ENCODE measurements at regions not wholly inside any gene's neighbourhood (a gene's known extent, or its start where the extent isn't known, plus 50 kb on each side); places are given as distances from the start of the nearest gene placed in this dataset.

DNA sequence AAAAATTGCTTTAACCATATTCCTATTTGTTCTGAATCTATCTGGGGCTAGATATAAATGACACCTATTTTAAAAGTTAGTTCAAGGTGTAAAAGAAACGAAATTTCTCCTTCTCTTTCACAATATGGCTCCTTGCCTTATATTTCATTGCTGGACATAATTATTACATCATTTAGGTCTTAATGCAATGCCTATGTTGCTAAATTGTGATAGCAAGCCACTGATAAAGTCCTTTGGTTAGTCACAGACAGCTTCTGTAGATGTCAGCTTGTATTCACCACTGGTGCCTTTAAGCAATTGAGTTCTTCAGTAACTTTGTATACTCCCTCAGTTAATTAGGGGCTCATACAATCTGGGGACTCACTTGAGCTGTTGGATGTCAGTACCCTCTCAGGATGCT lies 1236.6 kb downstream of the GATA3 start:
- no peaks in the 10 kb centered on the region for H3K27me3 ChIP-seq (ENCODE audit: control insufficient read depth, insufficient read depth, low read length)
- no peak for TF ChIP-seq CTCF (IDR thresholded peaks at IDR 0.05; ENCODE audit: borderline replicate concordance, extremely low read depth, insufficient read depth)
- H3K4me3 ChIP-seq (ENCODE audit: low read length in 3 of 3) = no peak overlapping the region
- DNase-seq (no peak), FAIRE-seq (no peak)
- intact Hi-C loops (cut with DNase I) = no loop called here
- no peak overlapping the region for H3K9ac ChIP-seq (ENCODE audit: low read length in 3 of 3)
- H3K4me1 ChIP-seq (ENCODE audit: control insufficient read depth in 2 of 3, insufficient read depth in 2 of 3, low read depth in 1 of 3, low read length in 3 of 3) = no peaks in the 10 kb centered on the region
- no peak overlapping the region for H3K27ac ChIP-seq (ENCODE audit: low read depth in 2 of 2, low read length in 2 of 2)
- H3K36me3 ChIP-seq (ENCODE audit: control insufficient read depth in 2 of 3, insufficient read depth in 3 of 3, low read length in 3 of 3) = no peaks in the 10 kb centered on the region
- H3K9me3 ChIP-seq (ENCODE audit: control insufficient read depth in 2 of 3, insufficient read depth in 1 of 3, low read length in 3 of 3) = no peaks in the 10 kb centered on the region

- DNase-seq = no peak
- no peak overlapping the region for H3K27ac ChIP-seq (ENCODE audit: low read depth in 2 of 2, low read length in 2 of 2)
- H3K4me1 ChIP-seq (ENCODE audit: control insufficient read depth in 2 of 3, insufficient read depth in 2 of 3, low read depth in 1 of 3, low read length in 3 of 3) = no peaks in the 10 kb centered on the region
- H3K36me3 ChIP-seq (ENCODE audit: control insufficient read depth in 2 of 3, insufficient read depth in 3 of 3, low read length in 3 of 3) = no peaks in the 10 kb centered on the region
- peak overlapping the region in 1 of 3 donors; percentile 32 for H3K4me3 ChIP-seq (ENCODE audit: low read length in 3 of 3)
- FAIRE-seq = no peak
- no peak overlapping the region for H3K9ac ChIP-seq (ENCODE audit: low read length in 3 of 3)
- TF ChIP-seq CTCF (IDR thresholded peaks at IDR 0.05; ENCODE audit: borderline replicate concordance, extremely low read depth, insufficient read depth) = no peak
- H3K9me3 ChIP-seq (ENCODE audit: control insufficient read depth in 2 of 3, insufficient read depth in 1 of 3, low read length in 3 of 3) = no peaks in the 10 kb centered on the region
- intact Hi-C loops (cut with DNase I) = no loop called here
- H3K27me3 ChIP-seq (ENCODE audit: control insufficient read depth, insufficient read depth, low read length) = no peaks in the 10 kb centered on the region
Observed at GRCh38 chr10:9294132-9294663, 1239.7 kb downstream of the GATA3 start.

- DNase-seq = no peak
- no peak for FAIRE-seq
- TF ChIP-seq CTCF (IDR thresholded peaks at IDR 0.05; ENCODE audit: borderline replicate concordance, extremely low read depth, insufficient read depth) = no peak
- H3K36me3 ChIP-seq (ENCODE audit: control insufficient read depth in 2 of 3, insufficient read depth in 3 of 3, low read length in 3 of 3) = no peaks in the 10 kb centered on the region
- H3K27ac ChIP-seq (ENCODE audit: low read depth in 2 of 2, low read length in 2 of 2) = no peak overlapping the region
- H3K9me3 ChIP-seq (ENCODE audit: control insufficient read depth in 2 of 3, insufficient read depth in 1 of 3, low read length in 3 of 3) = no peaks in the 10 kb centered on the region
- no peak overlapping the region for H3K4me3 ChIP-seq (ENCODE audit: low read length in 3 of 3)
- H3K27me3 ChIP-seq (ENCODE audit: control insufficient read depth, insufficient read depth, low read length) = no peaks in the 10 kb centered on the region
- intact Hi-C loops (cut with DNase I) = no loop called here
- no peaks in the 10 kb centered on the region for H3K4me1 ChIP-seq (ENCODE audit: control insufficient read depth in 2 of 3, insufficient read depth in 2 of 3, low read depth in 1 of 3, low read length in 3 of 3)
- H3K9ac ChIP-seq (ENCODE audit: low read length in 3 of 3) = no peak overlapping the region
Observed at GRCh38 chr10:9294865-9295264, 1240.4 kb downstream of the GATA3 start.

DNA sequence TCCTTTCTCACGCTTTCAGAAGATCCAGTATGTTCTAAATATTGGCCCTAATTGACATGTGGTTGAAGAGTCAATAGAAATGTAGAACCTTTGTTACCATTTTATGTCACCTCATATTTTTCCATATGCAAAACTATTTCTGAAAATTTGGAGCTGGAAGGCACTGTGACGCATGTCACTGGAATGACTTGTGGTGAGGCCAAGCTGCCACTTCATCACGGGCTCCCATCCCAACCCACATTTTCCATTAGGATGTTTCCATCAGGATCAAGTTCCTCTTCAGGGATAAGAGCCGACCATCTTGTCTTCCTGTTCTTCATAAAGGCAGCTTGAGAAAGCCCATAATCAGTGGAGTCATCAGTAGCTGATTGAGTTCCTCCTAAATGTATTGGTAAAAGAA lies 1241.7 kb downstream of the GATA3 start:
- no peaks in the 10 kb centered on the region for H3K36me3 ChIP-seq (ENCODE audit: control insufficient read depth in 2 of 3, insufficient read depth in 3 of 3, low read length in 3 of 3)
- DNase-seq (no peak), FAIRE-seq (no peak)
- intact Hi-C loops (cut with DNase I) = no loop called here
- H3K9me3 ChIP-seq (ENCODE audit: control insufficient read depth in 2 of 3, insufficient read depth in 1 of 3, low read length in 3 of 3) = no peaks in the 10 kb centered on the region
- H3K4me1 ChIP-seq (ENCODE audit: control insufficient read depth in 2 of 3, insufficient read depth in 2 of 3, low read depth in 1 of 3, low read length in 3 of 3) = no peaks in the 10 kb centered on the region
- H3K27ac ChIP-seq (ENCODE audit: low read depth in 2 of 2, low read length in 2 of 2) = no peak overlapping the region
- no peaks in the 10 kb centered on the region for H3K27me3 ChIP-seq (ENCODE audit: control insufficient read depth, insufficient read depth, low read length)
- no peak overlapping the region for H3K4me3 ChIP-seq (ENCODE audit: low read length in 3 of 3)
- H3K9ac ChIP-seq (ENCODE audit: low read length in 3 of 3) = no peak overlapping the region
- no peak for TF ChIP-seq CTCF (IDR thresholded peaks at IDR 0.05; ENCODE audit: borderline replicate concordance, extremely low read depth, insufficient read depth)

Measured in kidney (tissue), 13 donors.